GM12874 (cell line): ENCODE measurements at regions not wholly inside any gene's neighbourhood (a gene's known extent, or its start where the extent isn't known, plus 50 kb on each side); places are given as distances from the start of the nearest gene placed in this dataset.

Source experiments
- TF ChIP-seq, protein P1 (sequence below): IDR thresholded peaks from 2 replicates; pipeline ENCODE4 v1.5.1; 2011; ENCODE audit warnings: low read depth, mild to moderate bottlenecking, control low read depth, low read length, moderate library complexity; ENCODE audit not compliant: insufficient read depth

DNA sequence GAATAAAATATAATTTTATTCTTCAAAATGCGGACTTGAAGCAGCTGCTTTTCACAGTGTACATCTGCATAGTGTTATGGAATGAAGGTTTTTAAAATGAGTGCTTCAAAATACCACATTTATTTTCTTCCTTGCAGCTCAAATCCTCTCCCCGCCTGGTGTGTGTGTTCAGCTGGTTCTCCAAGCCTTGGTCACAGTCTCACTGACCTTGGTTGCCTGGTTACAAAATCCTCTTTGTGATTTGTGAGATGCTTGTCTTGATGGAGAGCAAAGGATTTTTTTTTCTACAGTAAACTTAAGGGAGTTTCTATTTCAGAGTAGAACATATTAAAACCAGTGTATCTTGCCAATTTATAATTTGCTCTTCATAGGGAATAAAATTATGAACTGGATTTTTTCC, 139.2 kb downstream of the PCDH18 start:
- TF ChIP-seq, protein P1, sequence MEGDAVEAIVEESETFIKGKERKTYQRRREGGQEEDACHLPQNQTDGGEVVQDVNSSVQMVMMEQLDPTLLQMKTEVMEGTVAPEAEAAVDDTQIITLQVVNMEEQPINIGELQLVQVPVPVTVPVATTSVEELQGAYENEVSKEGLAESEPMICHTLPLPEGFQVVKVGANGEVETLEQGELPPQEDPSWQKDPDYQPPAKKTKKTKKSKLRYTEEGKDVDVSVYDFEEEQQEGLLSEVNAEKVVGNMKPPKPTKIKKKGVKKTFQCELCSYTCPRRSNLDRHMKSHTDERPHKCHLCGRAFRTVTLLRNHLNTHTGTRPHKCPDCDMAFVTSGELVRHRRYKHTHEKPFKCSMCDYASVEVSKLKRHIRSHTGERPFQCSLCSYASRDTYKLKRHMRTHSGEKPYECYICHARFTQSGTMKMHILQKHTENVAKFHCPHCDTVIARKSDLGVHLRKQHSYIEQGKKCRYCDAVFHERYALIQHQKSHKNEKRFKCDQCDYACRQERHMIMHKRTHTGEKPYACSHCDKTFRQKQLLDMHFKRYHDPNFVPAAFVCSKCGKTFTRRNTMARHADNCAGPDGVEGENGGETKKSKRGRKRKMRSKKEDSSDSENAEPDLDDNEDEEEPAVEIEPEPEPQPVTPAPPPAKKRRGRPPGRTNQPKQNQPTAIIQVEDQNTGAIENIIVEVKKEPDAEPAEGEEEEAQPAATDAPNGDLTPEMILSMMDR, result no peak

DNA sequence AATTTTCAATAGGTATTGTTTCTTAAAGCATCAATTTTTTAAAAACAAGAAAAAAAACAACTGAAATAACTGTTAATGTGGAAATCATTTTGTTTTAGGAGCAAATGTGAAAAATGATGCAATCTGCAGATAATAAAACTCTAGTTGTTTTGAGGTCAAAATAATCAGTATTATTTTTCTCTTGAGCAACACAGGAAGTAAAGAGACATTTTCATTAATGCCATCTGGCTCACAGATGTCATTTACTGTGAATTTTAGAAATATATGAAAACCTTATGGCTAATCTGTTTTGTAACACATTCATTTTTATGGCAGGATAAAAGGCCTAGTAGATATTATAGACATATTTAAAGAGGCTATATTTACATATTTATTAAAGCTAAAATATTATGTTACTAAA, 141.6 kb downstream of the PCDH18 start:
- TF ChIP-seq, protein P1, result no peak

DNA sequence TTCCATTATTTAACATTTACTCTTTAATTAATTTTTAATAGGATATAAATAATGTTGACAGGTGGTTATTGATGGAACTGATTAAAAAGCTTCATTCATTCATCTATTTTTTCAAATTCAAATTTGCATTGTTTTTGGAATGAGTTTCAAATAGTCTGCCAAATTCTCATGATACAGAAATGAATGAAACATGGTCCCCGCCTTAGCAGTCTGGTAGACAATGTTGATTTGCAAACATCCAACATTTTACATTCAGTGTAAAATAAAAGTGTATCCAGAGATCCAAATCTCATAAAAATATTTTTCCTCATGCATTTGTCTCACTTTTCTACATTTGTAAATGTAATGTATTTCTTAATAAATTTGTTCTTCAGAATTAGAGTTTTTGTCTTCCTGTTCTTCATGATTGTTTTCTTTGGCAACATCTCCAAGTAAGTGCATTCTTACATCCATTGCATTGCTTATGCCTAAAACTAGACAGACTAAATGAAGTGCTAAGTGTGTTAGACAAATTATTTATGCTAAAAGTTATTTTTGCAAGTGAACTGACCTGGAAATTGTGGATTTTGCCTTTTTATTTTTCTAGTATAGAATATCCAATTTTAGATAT, 142.3 kb downstream of the PCDH18 start:
- TF ChIP-seq, protein P1, result no peak

DNA sequence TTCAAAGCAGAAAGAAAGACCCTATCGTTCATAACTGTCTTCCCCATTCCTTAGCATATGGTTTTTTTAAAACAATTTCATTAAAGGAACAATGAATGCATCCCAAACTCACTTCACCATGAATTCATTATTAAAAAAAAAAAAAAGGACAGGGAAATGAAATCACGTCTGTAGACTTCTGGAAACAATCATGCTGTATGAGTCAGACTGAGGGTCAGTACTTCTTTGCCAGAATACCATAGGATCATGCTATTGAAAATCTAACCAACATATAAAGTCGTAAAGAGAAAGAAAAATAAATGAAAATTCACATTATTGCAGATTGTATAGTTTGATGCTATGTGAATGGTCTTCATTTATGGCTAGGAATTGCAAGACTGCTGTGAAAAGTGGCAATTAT, 144.4 kb downstream of the PCDH18 start:
- TF ChIP-seq, protein P1, result no peak

DNA sequence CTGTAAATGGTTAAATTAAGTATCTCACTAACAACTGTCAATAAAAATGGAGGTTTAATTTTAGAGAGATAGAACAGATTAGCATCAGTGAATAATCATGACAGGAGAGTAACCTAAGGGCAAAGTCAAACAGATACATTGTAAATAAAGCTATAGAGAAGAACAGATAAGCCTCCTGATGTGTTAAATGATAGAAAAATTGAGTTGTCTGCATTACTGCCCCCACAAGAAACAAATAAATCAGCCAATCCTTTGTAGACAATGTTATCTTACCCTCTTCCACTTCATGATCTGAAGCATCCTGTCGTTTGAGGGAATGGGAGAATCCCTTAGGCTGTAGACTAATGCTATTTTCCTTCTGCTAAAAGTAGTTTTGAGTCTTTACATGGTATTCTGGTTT, 147.8 kb downstream of the PCDH18 start:
- TF ChIP-seq, protein P1, result no peak

DNA sequence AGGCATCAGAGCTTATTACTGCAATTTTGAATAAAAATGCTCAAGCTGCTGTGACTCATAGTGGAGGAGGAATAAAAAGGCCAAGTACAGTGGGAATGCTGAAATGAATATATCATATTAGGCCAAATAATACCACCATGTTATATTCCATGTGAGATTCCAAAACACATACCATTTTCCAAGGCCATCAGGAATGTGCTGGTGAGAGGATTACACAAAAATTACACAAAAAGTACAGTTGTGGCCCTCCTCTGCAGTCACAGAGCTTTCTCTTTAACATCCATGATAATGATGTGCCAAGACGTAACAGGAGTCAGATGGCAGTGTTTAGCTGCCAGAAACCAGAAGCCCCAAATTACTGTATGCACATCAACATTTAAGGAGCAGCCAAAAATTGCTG, 153.5 kb downstream of the PCDH18 start:
- TF ChIP-seq, protein P1, result no peak

DNA sequence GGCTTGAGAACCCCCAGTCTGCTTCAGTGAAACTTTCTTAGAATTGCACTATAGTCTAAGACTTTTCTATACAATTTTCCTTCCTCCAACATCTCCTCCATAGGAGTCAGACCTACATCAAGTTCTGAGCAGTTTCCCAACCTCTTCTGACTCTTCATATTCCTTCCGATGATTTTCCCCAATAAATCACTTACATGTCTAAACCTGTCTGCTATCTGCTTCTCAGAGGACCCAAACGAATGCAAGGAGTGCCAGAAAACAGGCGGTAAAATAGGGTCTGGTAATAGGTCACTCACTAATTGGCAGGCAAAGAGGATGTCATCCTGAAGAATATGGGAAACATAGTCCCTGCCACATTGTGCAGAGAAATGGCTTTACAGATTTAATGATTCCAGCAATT, 153.9 kb downstream of the PCDH18 start:
- TF ChIP-seq, protein P1, result no peak
